Body of pancreas (tissue), 4 donors: ENCODE measurements at regions not wholly inside any gene's neighbourhood (a gene's known extent, or its start where the extent isn't known, plus 50 kb on each side); places are given as distances from the start of the nearest gene placed in this dataset.
"Not testable (repeated sequence)": the region's sequence is repeated elsewhere in the genome, so short reads cannot be mapped to it uniquely, and the experiment has no call there.

ENCODE experiments used
- ATAC-seq: fragments of 150-250 bp; one replicate; pipeline ENCODE4 v1.9.1; 2016
- DNase-seq, 4 donors: peaks; one replicate each; pipeline ENCODE4 v3.0.0-alpha.2; 2019
- H3K27ac ChIP-seq, 4 donors: fragments of 200-600 bp; sonication (generic); 1 replicate in 3 of 4; 2 replicates in 1 of 4; pipeline versions ENCODE4 v1.5.1 to v1.6.1; 2016 to 2019; ENCODE audit warnings: mild to moderate bottlenecking in 1 of 4, mixed read lengths in 1 of 4, moderate library complexity in 1 of 4
- H3K27me3 ChIP-seq, 2 donors: fragments of 200-600 bp; sonication (generic); one replicate each; pipeline ENCODE4 v1.6.0; 2016; ENCODE audit warnings: mild to moderate bottlenecking in 1 of 2
- H3K36me3 ChIP-seq, 2 donors: fragments of 200-600 bp; sonication (generic); replicated peaks in 1 of 2; 2 replicates each; pipeline ENCODE4 v1.5.1; 2016; ENCODE audit warnings: low read depth in 2 of 2; ENCODE audit not compliant: insufficient read depth in 1 of 2
- H3K4me1 ChIP-seq: fragments of 200-600 bp; sonication (generic); one replicate; pipeline ENCODE4 v1.6.0; 2016
- H3K4me3 ChIP-seq, 2 donors: fragments of 200-600 bp; sonication (generic); 1 replicate in 1 of 2; 2 replicates in 1 of 2; pipeline ENCODE4 v1.5.1; 2016 to 2019
- H3K9me3 ChIP-seq, 3 donors: fragments of 200-600 bp; sonication (generic); 1 replicate in 2 of 3; 2 replicates in 1 of 3; pipeline ENCODE4 v1.5.1; 2016
- CTCF ChIP-seq, 7 experiments: fragments of 450-650 bp in 4 of 7; fragments of 200-600 bp in 3 of 7; sonication (generic) in 3 of 7; IDR thresholded peaks; one replicate each; pipeline ENCODE4 v1.5.1; 2016 to 2019; ENCODE audit warnings: antibody characterized with exemption in 7 of 7
- POLR2A ChIP-seq, 3 donors: fragments of 450-650 bp; IDR thresholded peaks; one replicate each; pipeline ENCODE4 v1.6.1; 2016; ENCODE audit warnings: antibody characterized with exemption in 3 of 3, mild to moderate bottlenecking in 2 of 3
- WGBS, 2 donors: methylation state at CpG; one replicate each; pipeline ENCODE4 v1.1.5; 2017; 5-methylcytosine and 5-hydroxymethylcytosine counted together
- intact Hi-C: fragments of 100-400 bp; cut with DNase I; formaldehyde crosslinking; loops from one replicate; pipeline ENCODE4 v1.15.1; 2023

- DNase-seq = peak in 1 of 4 donors; percentile 13
- H3K9me3 ChIP-seq = no peaks in the 10 kb centered on the region
- 51 to 58% methylated on average over 3 of the region's 3 CpGs for WGBS, 2 donors
- no peaks in the 10 kb centered on the region for H3K36me3 ChIP-seq
- intact Hi-C loops = no loop called here
- no peaks in the 10 kb centered on the region for H3K4me1 ChIP-seq
- no peak overlapping the region for H3K4me3 ChIP-seq
- no peak for TF ChIP-seq CTCF (IDR thresholded peaks at IDR 0.05)
- no peak for TF ChIP-seq POLR2A (IDR thresholded peaks at IDR 0.05)
- H3K27ac ChIP-seq = no peak overlapping the region
- no peaks in the 10 kb centered on the region for H3K27me3 ChIP-seq
- ATAC-seq = no peak
These were observed 276.0 kb downstream of the GJA1 start for GRCh38 chr6:121711472-121711871.

- intact Hi-C loops = no loop called here
- 68% methylated on average over 4 of the region's 4 CpGs for WGBS, 2 donors
These were observed 282.2 kb downstream of the GJA1 start for GRCh38 chr6:121717686-121718085.

GRCh38 chr6:121720867-121721266 is 285.4 kb downstream of the GJA1 start:
- H3K27ac ChIP-seq, DNase-seq, H3K27me3 ChIP-seq, H3K9me3 ChIP-seq, H3K4me3 ChIP-seq, intact Hi-C loops, ATAC-seq, H3K36me3 ChIP-seq, H3K4me1 ChIP-seq: not testable (repeated sequence)
- 77 to 90% methylated on average over 1 of the region's 1 CpG for WGBS, 2 donors

More at GRCh38 chr6:121717686-121718085, 282.2 kb downstream of the GJA1 start:
- H3K27ac ChIP-seq = no peak overlapping the region
- no peaks in the 10 kb centered on the region for H3K27me3 ChIP-seq
- ATAC-seq (no peak), DNase-seq (no peak)
- no peak for TF ChIP-seq POLR2A (IDR thresholded peaks at IDR 0.05)
- no peak for TF ChIP-seq CTCF (IDR thresholded peaks at IDR 0.05)
- no peak overlapping the region for H3K4me3 ChIP-seq
- no peaks in the 10 kb centered on the region for H3K36me3 ChIP-seq
- no peaks in the 10 kb centered on the region for H3K4me1 ChIP-seq
- H3K9me3 ChIP-seq = no peaks in the 10 kb centered on the region

GRCh38 chr6:121723623-121724022 is 288.2 kb downstream of the GJA1 start:
- DNase-seq (no peak), ATAC-seq (no peak)
- H3K27ac ChIP-seq = no peak overlapping the region
- intact Hi-C loops = no loop called here
- H3K36me3 ChIP-seq = no peaks in the 10 kb centered on the region
- no peaks in the 10 kb centered on the region for H3K27me3 ChIP-seq
- 31 to 44% methylated on average over 2 of the region's 2 CpGs for WGBS, 2 donors
- H3K4me3 ChIP-seq = no peak overlapping the region
- no peaks in the 10 kb centered on the region for H3K9me3 ChIP-seq
- no peak for TF ChIP-seq CTCF (IDR thresholded peaks at IDR 0.05)
- TF ChIP-seq POLR2A (IDR thresholded peaks at IDR 0.05) = no peak
- no peaks in the 10 kb centered on the region for H3K4me1 ChIP-seq

GRCh38 chr6:121724576-121724975 is 289.1 kb downstream of the GJA1 start:
- Histone ChIP-seq H3K27me3 (no peaks in the 10 kb centered on the region), H3K4me1 (no peaks in the 10 kb centered on the region), H3K4me3 (no peak overlapping the region), H3K9me3 (no peaks in the 10 kb centered on the region), H3K27ac (no peak overlapping the region), H3K36me3 (no peaks in the 10 kb centered on the region)
- WGBS, 2 donors = 49 to 51% methylated on average over 2 of the region's 2 CpGs
- ATAC-seq (no peak), DNase-seq (no peak)
- intact Hi-C loops = no loop called here
- TF ChIP-seq POLR2A (IDR thresholded peaks at IDR 0.05) (no peak), CTCF (IDR thresholded peaks at IDR 0.05) (no peak)
